ENCODE measurements at regions not wholly inside any gene's neighbourhood (a gene's known extent, or its start where the extent isn't known, plus 50 kb on each side); places are given as distances from the start of the nearest gene placed in this dataset.

- no peaks in the 10 kb centered on the region for H3K4me1 ChIP-seq (ENCODE audit: control insufficient read depth, extremely low read depth, insufficient read depth, low read length)
- no peak overlapping the region for H3K27ac ChIP-seq (ENCODE audit: insufficient read depth, low read depth, low read length)
- no peaks in the 10 kb centered on the region for H4K20me1 ChIP-seq (replicated peaks; ENCODE audit: control insufficient read depth, extremely low read depth, insufficient read depth, low read length)
- H3K79me2 ChIP-seq (ENCODE audit: control insufficient read depth, insufficient read depth, low read length), result no peaks in the 10 kb centered on the region
- H3K4me2 ChIP-seq (ENCODE audit: insufficient read depth, low read length), result no peak overlapping the region
- H3K27me3 ChIP-seq (ENCODE audit: control insufficient read depth in 2 of 2, insufficient read depth in 2 of 2, low read length in 2 of 2), result no peaks in the 10 kb centered on the region
- no peaks in the 10 kb centered on the region for H3K36me3 ChIP-seq (ENCODE audit: control insufficient read depth in 2 of 2, extremely low read depth in 1 of 2, insufficient read depth in 2 of 2, low read length in 2 of 2)
- peak; percentile 53 for DNase-seq (ENCODE audit: low read depth, low spot score)
- no peak overlapping the region for H2AFZ ChIP-seq (ENCODE audit: low read depth, low read length)
- no TSS peak for BruUV-seq (replicated peaks)
- no peaks in the 10 kb centered on the region for H3K9me1 ChIP-seq (replicated peaks; ENCODE audit: control insufficient read depth, extremely low read depth, insufficient read depth, low read length)
- H3K4me3 ChIP-seq (replicated peaks in 1 of 3; ENCODE audit: insufficient read depth in 1 of 3, low read depth in 1 of 3, low read length in 3 of 3), result no peak overlapping the region
- POLR2A ChIA-PET, result no interaction called here
- CTCF ChIA-PET, result interaction anchor here (0.6 to 1.6 kb wide), 14 partner anchors 9 to 600 kb away, joined by 3 to 5 read pairs (median 4); no protein-coding TSS in a partner anchor
- TF ChIP-seq, protein P1, sequence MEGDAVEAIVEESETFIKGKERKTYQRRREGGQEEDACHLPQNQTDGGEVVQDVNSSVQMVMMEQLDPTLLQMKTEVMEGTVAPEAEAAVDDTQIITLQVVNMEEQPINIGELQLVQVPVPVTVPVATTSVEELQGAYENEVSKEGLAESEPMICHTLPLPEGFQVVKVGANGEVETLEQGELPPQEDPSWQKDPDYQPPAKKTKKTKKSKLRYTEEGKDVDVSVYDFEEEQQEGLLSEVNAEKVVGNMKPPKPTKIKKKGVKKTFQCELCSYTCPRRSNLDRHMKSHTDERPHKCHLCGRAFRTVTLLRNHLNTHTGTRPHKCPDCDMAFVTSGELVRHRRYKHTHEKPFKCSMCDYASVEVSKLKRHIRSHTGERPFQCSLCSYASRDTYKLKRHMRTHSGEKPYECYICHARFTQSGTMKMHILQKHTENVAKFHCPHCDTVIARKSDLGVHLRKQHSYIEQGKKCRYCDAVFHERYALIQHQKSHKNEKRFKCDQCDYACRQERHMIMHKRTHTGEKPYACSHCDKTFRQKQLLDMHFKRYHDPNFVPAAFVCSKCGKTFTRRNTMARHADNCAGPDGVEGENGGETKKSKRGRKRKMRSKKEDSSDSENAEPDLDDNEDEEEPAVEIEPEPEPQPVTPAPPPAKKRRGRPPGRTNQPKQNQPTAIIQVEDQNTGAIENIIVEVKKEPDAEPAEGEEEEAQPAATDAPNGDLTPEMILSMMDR (IDR thresholded peaks at IDR 0.05; ENCODE audit: extremely low read depth in 1 of 2, insufficient read depth in 1 of 2, low read depth in 1 of 2, low read length in 2 of 2), result peak; percentile 36 to 50
- no peak for TF ChIP-seq POLR2AphosphoS5 (IDR thresholded peaks at IDR 0.05; ENCODE audit: insufficient read depth, low read depth, low read length)
- intact Hi-C loops (cut with micrococcal nuclease) (loop anchor here (1.0 to 10.0 kb wide), 3 partner anchors 239 to 602 kb away; no protein-coding TSS in a partner anchor), dilution Hi-C loops (cut with MboI; ENCODE audit: extremely low pct_ligation_motif_present, low sequenced_read_pairs) (no loop called here)
- FAIRE-seq, result peak; percentile 35
- H3K9ac ChIP-seq (replicated peaks; ENCODE audit: extremely low read depth, insufficient read depth, low read length), result no peak overlapping the region
- H3K9me3 ChIP-seq (replicated peaks; ENCODE audit: control insufficient read depth, insufficient read depth, low read length), result no peaks in the 10 kb centered on the region
Measured at GRCh38 chr12:88393017-88393767, 187.1 kb downstream of the KITLG start.

- Histone ChIP-seq H3K79me2 (ENCODE audit: control insufficient read depth, insufficient read depth, low read length) (no peaks in the 10 kb centered on the region), H3K9ac (replicated peaks; ENCODE audit: extremely low read depth, insufficient read depth, low read length) (no peak overlapping the region), H3K27me3 (ENCODE audit: control insufficient read depth in 2 of 2, insufficient read depth in 2 of 2, low read length in 2 of 2) (no peaks in the 10 kb centered on the region), H3K9me1 (replicated peaks; ENCODE audit: control insufficient read depth, extremely low read depth, insufficient read depth, low read length) (no peaks in the 10 kb centered on the region), H3K4me1 (ENCODE audit: control insufficient read depth, extremely low read depth, insufficient read depth, low read length) (no peaks in the 10 kb centered on the region), H3K9me3 (replicated peaks; ENCODE audit: control insufficient read depth, insufficient read depth, low read length) (no peaks in the 10 kb centered on the region), H3K27ac (ENCODE audit: insufficient read depth, low read depth, low read length) (no peak overlapping the region), H2AFZ (ENCODE audit: low read depth, low read length) (no peak overlapping the region), H4K20me1 (replicated peaks; ENCODE audit: control insufficient read depth, extremely low read depth, insufficient read depth, low read length) (no peaks in the 10 kb centered on the region), H3K4me2 (ENCODE audit: insufficient read depth, low read length) (no peak overlapping the region), H3K36me3 (ENCODE audit: control insufficient read depth in 2 of 2, extremely low read depth in 1 of 2, insufficient read depth in 2 of 2, low read length in 2 of 2) (no peaks in the 10 kb centered on the region), H3K4me3 (replicated peaks in 1 of 3; ENCODE audit: insufficient read depth in 1 of 3, low read depth in 1 of 3, low read length in 3 of 3) (no peak overlapping the region)
- dilution Hi-C loops (cut with MboI; ENCODE audit: extremely low pct_ligation_motif_present, low sequenced_read_pairs) (no loop called here), intact Hi-C loops (cut with micrococcal nuclease) (loop anchor here (10.0 kb wide), 1 partner anchor 597 kb away; no protein-coding TSS in a partner anchor)
- DNase-seq (ENCODE audit: low read depth, low spot score) (no peak), FAIRE-seq (no peak)
- ChIA-PET POLR2A (no interaction called here), CTCF (no interaction called here)
- TF ChIP-seq POLR2AphosphoS5 (IDR thresholded peaks at IDR 0.05; ENCODE audit: insufficient read depth, low read depth, low read length) (no peak), EZH2 (IDR thresholded peaks at IDR 0.05; ENCODE audit: borderline replicate concordance, low read depth, low read length, severe bottlenecking) (no peak), GATA2 (IDR thresholded peaks at IDR 0.05; ENCODE audit: insufficient read depth, insufficient read length, low read depth, low read length) (no peak), POLR2A (IDR thresholded peaks at IDR 0.05; ENCODE audit: low read depth, low read length) (no peak), FOS (IDR thresholded peaks at IDR 0.05; ENCODE audit: borderline replicate concordance, insufficient read depth, low read length) (no peak), JUN (IDR thresholded peaks at IDR 0.05; ENCODE audit: borderline replicate concordance, insufficient read depth, insufficient read length, low read depth) (no peak), MYC (IDR thresholded peaks at IDR 0.05; ENCODE audit: low read depth, low read length) (no peak)
- TF ChIP-seq, protein P2, sequence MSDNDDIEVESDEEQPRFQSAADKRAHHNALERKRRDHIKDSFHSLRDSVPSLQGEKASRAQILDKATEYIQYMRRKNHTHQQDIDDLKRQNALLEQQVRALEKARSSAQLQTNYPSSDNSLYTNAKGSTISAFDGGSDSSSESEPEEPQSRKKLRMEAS (IDR thresholded peaks at IDR 0.05; ENCODE audit: insufficient read depth, insufficient read length), result no peak
- TF ChIP-seq, protein P1 (IDR thresholded peaks at IDR 0.05; ENCODE audit: extremely low read depth in 1 of 2, insufficient read depth in 1 of 2, low read depth in 1 of 2, low read length in 2 of 2), result no peak
- BruUV-seq (replicated peaks), result no TSS peak
Measured at GRCh38 chr12:88398031-88398430, 182.2 kb downstream of the KITLG start.

Data from endothelial cell of umbilical vein (primary cell).